HFF-Myc (cell line): ENCODE measurements at regions not wholly inside any gene's neighbourhood (a gene's known extent, or its start where the extent isn't known, plus 50 kb on each side); places are given as distances from the start of the nearest gene placed in this dataset.

Experiments
- DNase-seq: peaks from one replicate; pipeline ENCODE4 v3.0.0-alpha.2; 2011; ENCODE audit warnings: low read depth; ENCODE audit errors: extremely low read depth
- H3K4me3 ChIP-seq: replicated peaks from 2 replicates; pipeline ENCODE4 v1.5.1; 2011; ENCODE audit warnings: low read depth, mild to moderate bottlenecking, control low read depth, low read length
- CTCF ChIP-seq: IDR thresholded peaks from 2 replicates; pipeline ENCODE4 v1.5.1; 2012; ENCODE audit warnings: mild to moderate bottlenecking, low read depth, low read length, control low read depth; ENCODE audit errors: missing control alignments

- no peak overlapping the region for H3K4me3 ChIP-seq
- no peak for DNase-seq
- TF ChIP-seq CTCF: no peak
These were observed 135.3 kb upstream of the NEDD9 start for GRCh38 chr6:11367638-11368199.

- no peak for TF ChIP-seq CTCF
- no peak for DNase-seq
- no peak overlapping the region for H3K4me3 ChIP-seq
These were observed 134.6 kb upstream of the NEDD9 start for GRCh38 chr6:11366934-11367637.

GRCh38 chr6:11366183-11366933 lies 133.9 kb upstream of the NEDD9 start:
- no peak overlapping the region for H3K4me3 ChIP-seq
- TF ChIP-seq CTCF: no peak
- no peak for DNase-seq

- no peak for DNase-seq
- H3K4me3 ChIP-seq: no peak overlapping the region
- TF ChIP-seq CTCF: no peak
These were observed 132.5 kb upstream of the NEDD9 start for GRCh38 chr6:11364971-11365397.

GRCh38 chr6:11363881-11364576 lies 131.6 kb upstream of the NEDD9 start:
- no peak overlapping the region for H3K4me3 ChIP-seq
- TF ChIP-seq CTCF: no peak
- DNase-seq: no peak

- no peak for DNase-seq
- TF ChIP-seq CTCF: no peak
- no peak overlapping the region for H3K4me3 ChIP-seq
These were observed 130.1 kb upstream of the NEDD9 start for GRCh38 chr6:11362564-11362963.
